DND-41 (cell line): ENCODE measurements at regions not wholly inside any gene's neighbourhood (a gene's known extent, or its start where the extent isn't known, plus 50 kb on each side); places are given as distances from the start of the nearest gene placed in this dataset.

ENCODE experiments used
- ATAC-seq: fragments of 200-7000 bp; cut with Tn5 transposase; 3 replicates; pipeline ENCODE4 v1.9.1; 2021; ENCODE audit warnings: low read depth; ENCODE audit not compliant: insufficient read depth
- DNase-seq: peaks from one replicate; pipeline ENCODE4 v3.0.0-alpha.2; 2020
- H2AFZ ChIP-seq: 2 replicates; pipeline ENCODE4 v1.6.0; 2012; ENCODE audit warnings: low read depth, low read length
- H3K27ac ChIP-seq: 2 replicates; pipeline ENCODE4 v1.5.1; 2012; ENCODE audit warnings: low read length, inconsistent platforms
- H3K27me3 ChIP-seq: fragments of 200-600 bp; sonication (generic); 2 replicates; pipeline ENCODE4 v1.6.0; 2012; ENCODE audit warnings: low read length, mild to moderate bottlenecking, inconsistent platforms; ENCODE audit not compliant: insufficient read depth, poor library complexity
- H3K36me3 ChIP-seq: 2 replicates; pipeline ENCODE4 v1.5.1; 2012; ENCODE audit warnings: low read length, inconsistent platforms; ENCODE audit not compliant: insufficient read depth
- H3K4me1 ChIP-seq: 2 replicates; pipeline ENCODE4 v1.5.1; 2012; ENCODE audit warnings: mild to moderate bottlenecking, low read length; ENCODE audit not compliant: insufficient read depth
- H3K4me2 ChIP-seq: 2 replicates; pipeline ENCODE4 v1.6.0; 2012; ENCODE audit warnings: mild to moderate bottlenecking, moderate library complexity, low read length, inconsistent platforms; ENCODE audit not compliant: insufficient read depth
- H3K4me3 ChIP-seq, 2 experiments: fragments of 200-600 bp in 1 of 2; shearing (Covaris generic) in 1 of 2; 2 replicates each; pipeline ENCODE4 v1.5.1; 2012 to 2016; ENCODE audit warnings: inconsistent platforms in 2 of 2, low read length in 2 of 2, mild to moderate bottlenecking in 2 of 2, low read depth in 1 of 2, moderate library complexity in 1 of 2
- H3K79me2 ChIP-seq: 2 replicates; pipeline ENCODE4 v1.6.0; 2012; ENCODE audit warnings: low read length, inconsistent platforms; ENCODE audit not compliant: insufficient read depth
- H3K9ac ChIP-seq: 2 replicates; pipeline ENCODE4 v1.6.0; 2012; ENCODE audit warnings: low read depth, mild to moderate bottlenecking, inconsistent platforms, low read length, moderate library complexity
- H3K9me3 ChIP-seq: 2 replicates; pipeline ENCODE4 v1.5.1; 2012; ENCODE audit warnings: low read length, moderate library complexity, mild to moderate bottlenecking, inconsistent platforms; ENCODE audit not compliant: insufficient read depth, severe bottlenecking
- H4K20me1 ChIP-seq: 2 replicates; pipeline ENCODE4 v1.6.0; 2012; ENCODE audit warnings: low read length; ENCODE audit not compliant: insufficient read depth
- CTCF ChIP-seq: IDR thresholded peaks from 2 replicates; pipeline ENCODE4 v1.5.1; 2012; ENCODE audit warnings: borderline replicate concordance, low read length, moderate library complexity, mild to moderate bottlenecking; ENCODE audit not compliant: poor library complexity, severe bottlenecking; ENCODE audit errors: extremely low read depth
- EZH2 ChIP-seq: IDR thresholded peaks from 3 replicates; pipeline ENCODE4 v1.6.1; 2012; ENCODE audit warnings: borderline replicate concordance, low read depth, mild to moderate bottlenecking, moderate library complexity, low read length, inconsistent platforms; ENCODE audit not compliant: severe bottlenecking

- Histone ChIP-seq H3K9ac (no peak overlapping the region), H3K27ac (no peak overlapping the region), H3K4me1 (no peaks in the 10 kb centered on the region), H2AFZ (no peak overlapping the region), H3K27me3 (no peaks in the 10 kb centered on the region), H3K4me3 (no peak overlapping the region), H3K36me3 (no peaks in the 10 kb centered on the region), H3K4me2 (no peak overlapping the region), H3K79me2 (no peaks in the 10 kb centered on the region), H4K20me1 (no peaks in the 10 kb centered on the region), H3K9me3 (no peaks in the 10 kb centered on the region)
- no peak for TF ChIP-seq EZH2
- no peak for TF ChIP-seq CTCF
- ATAC-seq: no peak
- no peak for DNase-seq
These were observed 90.5 kb upstream of the STXBP6 start for GRCh38 chr14:25140411-25140810.

- no peaks in the 10 kb centered on the region for H4K20me1 ChIP-seq
- no peaks in the 10 kb centered on the region for H3K36me3 ChIP-seq
- TF ChIP-seq CTCF (no peak), EZH2 (no peak)
- no peak overlapping the region for H3K4me3 ChIP-seq
- no peaks in the 10 kb centered on the region for H3K9me3 ChIP-seq
- no peaks in the 10 kb centered on the region for H3K27me3 ChIP-seq
- no peak overlapping the region for H3K27ac ChIP-seq
- no peaks in the 10 kb centered on the region for H3K79me2 ChIP-seq
- no peak overlapping the region for H3K4me2 ChIP-seq
- H3K4me1 ChIP-seq: no peaks in the 10 kb centered on the region
- H2AFZ ChIP-seq: no peak overlapping the region
- DNase-seq (no peak), ATAC-seq (no peak)
- H3K9ac ChIP-seq: no peak overlapping the region
These were observed 86.9 kb upstream of the STXBP6 start for GRCh38 chr14:25136811-25137210.

GRCh38 chr14:25134184-25134583 lies 84.2 kb upstream of the STXBP6 start:
- Histone ChIP-seq H3K79me2 (no peaks in the 10 kb centered on the region), H3K4me1 (no peaks in the 10 kb centered on the region), H4K20me1 (no peaks in the 10 kb centered on the region), H3K9ac (no peak overlapping the region), H3K4me3 (no peak overlapping the region), H2AFZ (no peak overlapping the region), H3K4me2 (no peak overlapping the region), H3K27me3 (no peaks in the 10 kb centered on the region), H3K36me3 (no peaks in the 10 kb centered on the region), H3K9me3 (no peaks in the 10 kb centered on the region), H3K27ac (no peak overlapping the region)
- ATAC-seq (no peak), DNase-seq (no peak)
- TF ChIP-seq CTCF: no peak
- TF ChIP-seq EZH2: no peak
